ENCODE measurements at regions not wholly inside any gene's neighbourhood (a gene's known extent, or its start where the extent isn't known, plus 50 kb on each side); places are given as distances from the start of the nearest gene placed in this dataset.

- no peak for DNase-seq (ENCODE audit: low spot score)
Observed at GRCh38 chr2:239780236-239780994, 244.7 kb downstream of the NDUFA10 start.

GRCh38 chr2:239779584-239779983, 245.6 kb downstream of the NDUFA10 start:
- DNase-seq (ENCODE audit: low spot score), result no peak

DNA sequence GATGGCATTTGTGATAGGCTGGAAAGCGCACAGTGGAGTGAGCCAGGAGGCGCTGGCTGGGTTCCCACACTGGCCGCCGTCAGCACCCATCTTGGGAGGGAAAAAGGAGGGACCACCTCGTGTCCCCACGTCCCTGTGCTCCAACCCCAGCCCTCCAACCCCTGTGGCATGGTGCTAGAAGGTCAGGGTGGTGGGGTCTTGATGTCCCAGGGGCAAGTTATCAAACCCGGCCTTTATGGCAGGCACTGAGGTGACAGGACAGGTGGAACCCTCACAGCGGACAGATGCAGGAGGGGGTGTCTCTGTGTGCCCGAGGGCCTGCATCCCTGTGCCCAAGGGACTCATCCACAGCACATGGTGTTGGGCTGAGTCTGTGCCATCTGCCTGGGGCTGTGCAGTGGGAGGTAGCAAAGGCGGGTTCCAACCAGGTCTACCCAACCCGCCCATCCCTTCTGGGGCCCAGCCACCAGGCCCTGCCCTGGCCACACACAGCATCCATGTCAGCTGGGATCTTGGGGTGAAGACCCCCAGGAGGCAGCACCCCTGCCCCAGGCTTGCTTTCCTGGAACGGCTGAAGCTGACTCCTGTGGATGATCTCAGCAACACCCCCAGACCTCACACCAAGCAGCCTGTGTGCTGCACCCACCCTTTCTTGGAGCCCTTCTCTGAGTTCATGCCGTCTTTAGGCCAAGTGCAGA, 246.1 kb downstream of the NDUFA10 start:
- DNase-seq (ENCODE audit: low spot score), result no peak

DNA sequence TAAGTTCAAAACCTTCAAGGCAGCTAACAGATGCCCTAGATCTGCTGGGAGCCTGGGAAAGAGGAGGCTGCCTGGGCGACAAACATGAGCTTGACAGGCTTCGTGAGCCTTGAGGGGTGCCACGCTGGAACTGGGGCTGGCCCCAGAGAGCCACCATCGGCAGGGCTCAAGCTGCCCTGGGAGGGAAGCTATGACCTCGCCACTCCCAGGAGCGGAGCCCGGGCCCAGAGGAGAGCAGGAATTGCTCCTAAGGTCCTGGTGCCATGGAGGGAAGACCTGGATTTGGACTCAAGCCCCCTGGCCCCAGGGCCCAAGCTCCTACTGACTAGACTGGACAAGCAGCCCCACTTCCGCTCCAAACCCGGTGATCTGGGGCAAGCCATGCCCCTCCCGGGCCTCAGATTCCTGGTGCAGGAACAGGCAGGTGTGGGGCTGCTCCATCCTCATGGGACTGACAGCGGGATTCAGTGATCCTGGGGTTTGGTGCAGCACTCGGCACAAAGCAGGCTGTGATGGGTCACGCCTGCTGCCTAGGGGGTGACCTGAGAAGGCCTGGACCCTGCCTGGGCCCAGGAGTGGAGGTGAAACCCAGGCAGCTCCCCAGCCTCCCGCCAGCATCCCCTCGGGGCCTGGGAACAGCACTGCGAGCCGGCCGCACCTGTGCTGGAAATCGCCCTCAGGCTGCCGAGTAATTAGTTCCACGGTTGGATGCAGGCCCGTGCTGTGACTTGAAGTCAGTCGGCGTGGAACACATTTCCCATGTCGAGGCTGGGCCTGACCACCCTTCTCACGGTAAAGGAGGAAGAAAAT, 246.9 kb downstream of the NDUFA10 start:
- no peak for DNase-seq (ENCODE audit: low spot score)

DNA sequence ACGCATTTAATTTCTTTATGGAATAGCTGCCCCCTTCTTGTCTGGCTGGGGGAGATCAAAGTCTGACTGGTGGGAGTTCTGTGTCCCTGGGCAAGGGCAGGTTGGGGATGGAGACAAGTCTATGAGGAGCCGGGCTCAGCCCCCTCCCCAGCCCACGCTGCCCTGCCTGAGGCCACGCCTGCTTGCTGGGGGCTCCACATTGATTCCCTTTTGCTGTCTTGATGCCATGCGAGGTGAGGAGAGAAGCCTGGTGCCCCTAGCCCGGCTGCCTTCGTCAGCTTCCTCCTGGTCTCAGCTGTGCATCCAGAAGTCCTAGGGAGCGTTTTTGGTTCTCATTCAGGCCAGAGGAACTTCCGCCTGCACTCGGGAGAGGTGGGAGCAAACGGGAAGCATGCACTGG, 247.9 kb downstream of the NDUFA10 start:
- no peak for DNase-seq (ENCODE audit: low spot score)

DNA sequence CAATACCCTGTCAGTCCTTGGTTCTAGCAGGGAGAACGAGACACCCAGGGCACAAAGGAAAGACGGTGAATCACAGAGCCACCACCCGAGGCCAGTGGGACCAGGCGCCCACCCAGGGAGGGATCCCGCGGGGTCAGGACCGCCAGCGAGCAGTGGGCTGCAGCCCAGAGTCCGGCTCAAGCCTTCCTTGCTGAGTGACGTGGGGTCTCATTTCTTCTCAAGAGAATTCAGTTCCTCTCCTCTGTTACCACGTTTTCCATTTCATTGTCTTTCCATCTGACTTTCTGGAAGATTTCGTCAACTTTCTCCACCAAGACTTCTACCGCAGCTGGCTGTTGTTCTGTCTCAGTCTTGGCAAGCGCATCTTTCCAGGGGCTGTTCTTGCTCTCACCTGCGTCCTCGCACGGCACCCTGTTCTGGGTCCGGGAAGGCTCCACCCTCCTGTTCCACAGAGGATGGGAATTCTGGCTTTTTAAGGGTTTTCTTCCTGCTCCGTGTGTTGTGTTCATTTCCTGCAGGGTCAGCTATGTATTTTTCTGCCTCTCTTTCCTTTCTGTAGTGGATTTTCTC, 248.6 kb downstream of the NDUFA10 start:
- no peak for DNase-seq (ENCODE audit: low spot score)

DNA sequence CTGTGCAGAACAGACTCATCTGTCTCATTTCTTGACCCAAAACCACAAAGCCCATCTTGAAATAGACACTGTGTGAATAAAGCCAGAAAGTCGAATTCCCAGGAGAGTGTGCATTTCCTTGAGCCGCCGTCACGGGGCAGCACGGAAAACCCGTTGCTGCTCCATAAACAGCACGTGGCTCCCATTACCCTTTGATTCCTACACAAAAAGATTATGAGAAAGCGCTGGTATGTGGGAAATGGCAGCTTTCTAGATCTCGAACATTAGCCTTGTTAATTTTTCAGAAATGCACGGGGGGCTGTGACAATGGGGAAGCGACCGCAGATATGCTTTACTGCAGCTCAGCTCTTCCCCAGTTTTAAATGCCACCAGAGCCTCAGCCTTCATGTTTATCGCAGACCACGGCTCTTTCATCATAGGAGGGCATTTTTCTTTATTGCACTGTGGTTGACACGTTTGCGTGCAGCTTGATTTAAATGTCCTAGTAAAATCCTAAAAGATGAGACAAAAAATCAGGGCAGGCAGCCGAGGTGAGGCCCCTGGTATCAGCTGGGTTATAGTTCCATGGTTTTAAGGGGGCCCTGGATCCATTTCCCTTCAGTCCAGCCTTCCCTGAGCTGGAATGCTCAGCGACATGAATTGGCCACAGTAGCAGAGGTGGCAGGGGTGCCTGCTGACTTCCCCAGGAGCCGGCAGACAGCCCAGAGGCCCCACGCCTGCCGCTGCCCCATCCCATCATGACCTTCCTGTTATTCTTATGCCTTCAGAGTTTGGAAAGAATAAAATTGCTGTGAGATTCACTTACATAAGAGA, 249.3 kb downstream of the NDUFA10 start:
- DNase-seq (ENCODE audit: low spot score), result no peak

GRCh38 chr2:239774933-239775622, 250.1 kb downstream of the NDUFA10 start:
- no peak for DNase-seq (ENCODE audit: low spot score)

- DNase-seq (ENCODE audit: low spot score), result no peak
Observed at GRCh38 chr2:239774142-239774462, 251.0 kb downstream of the NDUFA10 start.

- DNase-seq (ENCODE audit: low spot score), result no peak
Observed at GRCh38 chr2:239773228-239774141, 251.7 kb downstream of the NDUFA10 start.

GRCh38 chr2:239772721-239773120, 252.4 kb downstream of the NDUFA10 start:
- no peak for DNase-seq (ENCODE audit: low spot score)

DNA sequence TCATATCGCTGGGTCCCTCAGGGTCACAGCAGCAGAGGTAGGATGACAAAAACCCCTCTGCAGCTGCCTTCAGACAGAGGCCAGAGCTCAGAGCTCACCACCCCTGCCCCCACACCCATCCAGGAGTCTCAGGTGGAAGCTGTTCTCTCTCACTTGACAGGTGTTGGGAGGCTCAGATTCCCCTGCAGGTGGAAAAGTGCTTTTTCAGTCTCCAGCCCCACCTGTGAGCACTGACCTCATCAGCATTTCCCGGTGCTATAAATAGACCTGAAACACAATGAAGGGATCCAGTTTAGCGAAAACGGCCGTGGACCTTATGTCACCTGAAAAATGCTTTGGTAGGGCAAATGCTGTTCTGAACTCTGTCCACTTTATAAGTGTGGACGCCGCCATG, 254.9 kb downstream of the NDUFA10 start:
- no peak for DNase-seq (ENCODE audit: low spot score)

DNA sequence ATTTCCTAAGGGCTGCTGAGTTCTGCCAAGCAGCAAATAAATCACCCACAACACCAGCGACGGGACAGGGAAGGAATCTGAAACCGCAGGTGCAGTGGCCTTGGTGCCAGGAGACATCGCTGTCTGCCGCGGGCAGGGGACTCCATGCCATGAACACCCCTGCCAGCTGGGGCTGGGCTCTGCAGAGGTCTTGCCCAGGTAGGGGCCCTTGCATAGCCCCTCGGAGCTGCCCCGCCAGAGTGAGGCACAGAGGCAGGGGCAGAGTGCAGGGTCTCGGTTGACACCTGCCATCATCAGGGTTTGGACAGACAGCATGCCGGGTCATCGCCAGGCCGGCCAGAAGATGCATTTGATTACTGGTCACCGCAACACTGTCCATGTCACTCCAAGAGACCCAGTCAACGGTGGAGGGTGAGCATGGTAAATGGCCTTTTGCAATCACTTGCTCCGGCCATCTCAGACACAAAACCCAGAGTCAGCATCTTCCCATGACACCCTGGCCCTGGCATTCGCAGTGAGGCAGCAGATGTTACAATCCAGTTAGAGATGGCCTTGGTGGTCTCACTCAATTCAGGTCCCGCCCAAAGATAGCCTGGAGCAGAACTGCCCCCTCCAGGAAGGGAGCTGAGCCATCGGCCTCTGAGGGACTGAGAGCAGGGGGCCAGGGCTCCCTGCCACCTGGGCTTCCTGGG, 255.4 kb downstream of the NDUFA10 start:
- no peak for DNase-seq (ENCODE audit: low spot score)

- no peak for DNase-seq (ENCODE audit: low spot score)
Observed at GRCh38 chr2:239768907-239769553, 256.1 kb downstream of the NDUFA10 start.

DNA sequence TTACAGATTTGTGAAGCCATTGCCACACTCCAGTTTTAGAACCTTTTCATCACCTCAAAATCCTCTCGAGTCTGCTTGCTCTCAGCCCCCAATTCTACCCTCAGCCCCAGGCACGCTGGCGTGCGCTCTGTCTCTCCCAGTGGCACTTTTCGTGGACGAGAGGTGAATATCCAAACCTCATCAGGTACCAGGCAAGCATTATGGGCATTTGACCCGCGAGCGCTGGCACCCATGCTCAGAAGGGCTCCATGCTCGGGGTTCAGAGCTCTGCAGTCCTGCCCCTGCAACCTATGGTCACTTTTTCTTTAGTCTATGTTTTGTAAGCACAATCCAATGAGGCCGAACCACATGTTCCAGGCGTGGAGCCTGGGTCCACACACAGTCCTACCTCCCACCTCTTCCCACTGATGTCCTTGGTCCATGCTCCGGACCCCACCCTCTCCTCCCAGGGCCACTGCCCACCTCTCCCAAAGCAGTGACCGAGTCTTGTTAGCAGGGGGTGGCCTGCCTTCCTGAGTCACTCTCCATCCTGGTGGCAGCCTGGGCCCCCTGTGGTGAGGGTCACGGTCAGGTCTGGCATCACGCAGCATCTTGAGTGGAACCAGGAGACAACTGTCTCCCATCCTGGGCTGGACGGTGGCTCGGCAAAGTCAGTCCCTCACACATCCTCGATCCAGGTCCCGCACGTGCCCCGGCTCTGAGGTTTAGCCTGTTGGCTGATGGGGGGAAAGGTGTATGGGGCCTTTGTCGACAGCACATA, 256.9 kb downstream of the NDUFA10 start:
- DNase-seq (ENCODE audit: low spot score), result no peak

DNA sequence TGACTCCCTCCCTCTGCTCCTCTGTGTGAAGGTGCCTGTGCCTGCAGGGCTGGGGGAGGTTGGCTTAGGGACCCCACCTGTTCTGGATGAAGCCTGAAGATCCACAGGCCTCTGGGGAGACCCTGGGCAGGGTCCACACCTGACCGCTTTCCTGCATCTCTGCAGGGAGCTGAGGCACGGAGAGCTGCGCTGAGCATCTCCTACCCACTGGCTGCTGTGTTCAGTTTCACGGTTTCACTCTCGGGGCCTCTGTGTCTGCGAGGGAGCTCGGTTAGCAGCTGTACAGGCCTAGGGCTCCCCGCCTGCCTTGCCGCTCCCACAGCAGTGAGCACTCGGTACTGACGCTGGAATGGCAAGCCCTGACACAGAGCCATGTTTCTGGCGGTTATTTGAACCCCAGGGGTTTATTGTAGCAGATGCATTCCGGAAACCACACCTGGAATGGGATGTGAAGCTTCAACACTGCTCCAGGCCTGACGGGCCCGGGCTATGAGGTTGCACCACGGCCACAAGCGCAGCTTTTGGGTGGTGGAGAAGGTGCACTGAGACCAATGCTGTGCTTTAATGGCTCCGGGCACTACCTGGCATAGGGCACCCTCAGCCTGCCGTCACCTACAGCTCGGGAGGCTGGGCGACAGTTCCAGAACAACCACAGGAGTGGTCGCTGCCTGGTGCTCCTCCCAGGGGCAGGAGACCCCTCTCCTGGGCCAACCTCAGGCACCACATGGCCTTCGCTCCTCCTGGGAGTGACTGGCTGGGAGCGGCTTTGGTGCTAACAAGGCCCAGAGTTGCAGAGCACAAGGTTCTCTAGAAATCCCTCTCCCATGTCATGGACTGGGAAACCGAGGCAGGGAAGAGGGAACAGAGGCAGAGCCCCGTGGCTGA, 257.9 kb downstream of the NDUFA10 start:
- DNase-seq (ENCODE audit: low spot score), result no peak

DNA sequence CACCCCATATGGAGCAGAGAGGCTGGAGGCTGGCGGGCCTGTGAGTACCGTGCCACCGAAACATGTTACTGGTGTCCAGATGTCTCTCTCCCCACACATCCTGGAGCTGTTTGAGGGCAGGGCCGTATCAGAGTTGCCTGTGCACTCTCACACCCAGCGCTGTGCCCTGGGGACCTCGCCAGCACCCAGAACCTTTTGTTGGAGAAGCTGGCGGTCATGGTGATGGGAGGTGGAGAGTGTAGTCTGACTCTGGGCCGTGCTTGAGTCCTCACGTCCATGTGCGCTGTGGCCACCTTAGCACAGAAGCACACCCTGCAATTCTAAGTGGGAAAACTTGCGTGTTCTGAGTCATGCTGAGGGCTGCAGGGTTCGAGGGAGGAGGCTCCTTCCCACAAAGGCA, 259.2 kb downstream of the NDUFA10 start:
- DNase-seq (ENCODE audit: low spot score), result no peak
